ENCODE measurements at regions not wholly inside any gene's neighbourhood (a gene's known extent, or its start where the extent isn't known, plus 50 kb on each side); places are given as distances from the start of the nearest gene placed in this dataset.

- TF ChIP-seq CTCF (IDR thresholded peaks at IDR 0.05) (no peak), POLR2A (IDR thresholded peaks at IDR 0.05) (no peak)
Observed at GRCh38 chr9:28272127-28272526, 698.8 kb upstream of the C9orf72 start.

Measured in lower leg skin (tissue), 3 donors.